GM18520 (cell line): ENCODE measurements at regions not wholly inside any gene's neighbourhood (a gene's known extent, or its start where the extent isn't known, plus 50 kb on each side); places are given as distances from the start of the nearest gene placed in this dataset.
A peak's percentile ranks its signal among the peaks of the same experiment; 100 is the strongest.
"Not testable (repeated sequence)": the region's sequence is repeated elsewhere in the genome, so short reads cannot be mapped to it uniquely, and the experiment has no call there.

ENCODE experiments used
- ATAC-seq: cut with Tn5 transposase; IDR thresholded peaks from one replicate; pipeline ENCODE4 v1.9.1; 2021; ENCODE audit not compliant: unreplicated experiment

DNA sequence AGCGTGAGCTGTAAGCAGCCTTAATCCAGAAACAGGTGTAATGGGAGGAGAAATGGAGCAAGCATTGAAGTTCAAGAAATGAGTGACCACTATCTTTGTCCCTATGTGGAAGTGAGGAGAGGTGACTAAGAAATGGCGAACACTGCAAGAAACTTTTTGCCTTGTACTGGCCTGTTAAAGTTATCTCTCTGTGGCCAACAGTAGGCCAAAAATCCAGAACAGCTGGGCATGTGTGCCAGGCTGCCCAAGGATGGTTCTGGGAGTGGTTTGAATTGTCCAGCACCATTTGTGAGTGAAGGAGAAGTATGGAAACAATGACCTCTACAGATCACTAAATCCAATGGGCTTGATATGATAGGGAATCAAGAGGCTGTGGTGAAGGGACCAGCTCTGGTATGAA lies 83.3 kb upstream of the FRMD6 start:
- ATAC-seq, result no peak

DNA sequence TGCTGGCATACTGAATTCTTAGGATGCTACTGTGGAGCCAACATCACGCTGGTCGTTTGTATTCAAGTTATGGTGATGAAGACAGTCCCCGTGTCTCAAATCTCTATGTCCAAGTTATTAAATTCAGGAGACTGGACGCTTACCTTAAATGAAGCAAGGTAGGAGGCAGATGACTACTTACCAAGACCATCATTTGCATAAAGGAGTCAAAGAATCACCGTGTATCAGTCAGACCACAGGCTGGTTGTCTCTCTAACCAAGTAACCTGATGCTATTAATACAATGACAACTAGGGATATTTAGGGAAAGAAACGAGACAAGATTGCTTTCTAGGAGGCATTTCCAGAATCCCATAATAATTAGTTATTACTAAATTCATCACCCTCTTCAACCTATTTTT lies 78.1 kb upstream of the FRMD6 start:
- ATAC-seq, result no peak

DNA sequence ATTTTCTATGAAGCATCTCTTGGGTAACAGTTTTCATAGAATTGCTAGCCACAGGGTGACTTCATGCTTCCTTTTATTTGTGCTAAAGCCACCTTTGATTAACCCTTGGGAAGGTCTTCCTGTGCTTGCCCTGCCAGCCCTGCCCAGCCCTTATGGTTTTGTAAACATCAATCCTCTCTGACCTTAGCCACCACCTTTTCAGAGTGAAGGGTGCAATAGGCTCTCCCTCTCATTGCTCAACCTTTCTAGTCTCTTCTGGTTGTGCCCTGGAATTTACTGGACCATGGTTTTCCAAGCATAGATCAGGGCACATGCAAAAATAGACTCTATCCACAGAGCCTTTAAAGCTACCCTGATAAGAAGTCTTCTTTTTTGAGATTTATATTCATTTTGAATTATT lies 77.7 kb upstream of the FRMD6 start:
- no peak for ATAC-seq

DNA sequence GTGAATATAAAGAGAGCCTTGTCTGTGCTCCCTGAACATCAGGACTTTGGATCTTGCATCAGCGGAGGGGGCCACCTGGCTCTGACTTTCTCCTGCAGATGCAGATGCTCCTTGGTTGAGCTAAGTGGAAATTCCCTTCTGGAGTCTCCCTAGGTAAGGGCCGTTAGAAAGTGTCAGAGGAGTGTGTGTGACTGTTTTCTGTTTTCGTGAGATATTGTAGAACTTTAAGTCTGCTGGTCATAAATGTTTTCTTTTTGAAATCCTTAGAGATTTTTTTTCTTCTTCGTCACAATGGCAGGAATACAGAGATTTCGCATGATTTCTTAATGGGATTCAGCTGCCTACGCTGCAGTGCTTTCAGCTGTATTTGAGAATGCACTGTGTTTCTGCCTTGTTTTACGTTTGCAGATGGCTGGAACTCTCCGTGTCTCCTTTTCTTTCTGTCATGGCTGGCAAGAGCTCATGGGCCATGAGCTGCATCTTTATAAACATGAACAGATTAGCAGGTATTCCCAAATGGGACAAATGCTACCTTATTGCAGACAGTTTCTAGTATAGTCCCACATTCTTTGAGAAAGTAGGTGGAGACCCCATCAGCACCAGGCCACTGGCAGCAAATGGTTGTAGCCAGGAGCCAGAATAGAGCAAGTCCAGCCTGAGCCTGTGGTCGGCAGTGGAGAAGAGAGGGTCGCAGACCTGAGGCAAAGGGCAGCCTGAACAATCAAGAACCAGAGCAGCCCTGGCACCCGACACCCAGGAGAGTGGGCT lies 76.2 kb upstream of the FRMD6 start:
- ATAC-seq, result no peak

DNA sequence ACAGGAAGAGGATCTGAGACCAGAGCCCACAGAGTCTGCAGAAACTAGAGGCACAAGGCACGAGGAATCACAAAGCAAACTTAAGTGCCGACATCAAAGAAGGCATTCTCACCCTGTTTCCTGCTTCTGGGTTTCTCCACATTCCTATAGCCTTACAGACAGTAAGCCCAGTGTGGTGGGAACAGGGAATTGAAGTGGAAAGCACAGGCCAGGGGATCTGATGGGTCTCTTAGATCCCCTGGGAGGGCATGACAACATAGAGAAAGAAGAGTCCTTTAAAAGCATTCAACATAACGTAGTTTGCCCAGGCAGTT lies 75.6 kb upstream of the FRMD6 start:
- no peak for ATAC-seq

DNA sequence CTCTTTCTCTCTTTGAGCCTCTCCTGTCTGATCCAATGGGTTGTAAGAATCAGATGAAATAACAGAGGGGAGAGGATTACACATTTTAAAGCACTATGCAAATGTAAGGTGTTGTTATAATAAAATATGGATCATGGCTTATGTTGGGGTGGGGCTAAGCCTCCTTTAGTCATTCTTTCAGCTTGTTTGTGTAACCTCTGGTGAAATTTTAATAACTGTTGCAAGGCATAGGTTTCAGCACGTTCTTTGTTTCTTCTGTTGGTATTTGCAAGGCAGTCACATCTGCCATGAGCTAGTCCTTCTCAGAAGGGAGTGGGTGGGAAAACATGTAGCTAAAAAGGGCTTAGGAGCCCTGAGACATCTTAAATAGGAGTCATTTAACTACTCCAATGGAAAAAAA lies 74.8 kb upstream of the FRMD6 start:
- ATAC-seq, result no peak

DNA sequence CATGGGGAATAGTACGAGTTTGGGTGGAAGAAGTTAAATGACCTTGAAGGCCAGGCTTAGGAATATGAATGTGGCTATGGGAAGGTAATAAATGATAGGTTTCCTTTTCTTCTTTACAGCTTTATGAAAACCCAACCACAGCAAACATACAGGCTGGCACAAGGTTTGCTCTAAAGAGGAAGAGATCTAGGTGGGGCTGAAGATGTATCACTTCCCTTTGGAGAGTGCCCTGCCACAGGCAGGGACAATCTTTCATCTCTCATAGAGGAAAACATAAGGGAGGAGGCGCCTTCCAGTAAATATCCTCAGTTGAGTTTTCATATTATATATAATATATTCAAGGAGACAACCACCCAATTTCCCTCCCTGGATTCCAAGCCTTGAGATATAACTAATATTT lies 72.9 kb upstream of the FRMD6 start:
- ATAC-seq, result no peak

DNA sequence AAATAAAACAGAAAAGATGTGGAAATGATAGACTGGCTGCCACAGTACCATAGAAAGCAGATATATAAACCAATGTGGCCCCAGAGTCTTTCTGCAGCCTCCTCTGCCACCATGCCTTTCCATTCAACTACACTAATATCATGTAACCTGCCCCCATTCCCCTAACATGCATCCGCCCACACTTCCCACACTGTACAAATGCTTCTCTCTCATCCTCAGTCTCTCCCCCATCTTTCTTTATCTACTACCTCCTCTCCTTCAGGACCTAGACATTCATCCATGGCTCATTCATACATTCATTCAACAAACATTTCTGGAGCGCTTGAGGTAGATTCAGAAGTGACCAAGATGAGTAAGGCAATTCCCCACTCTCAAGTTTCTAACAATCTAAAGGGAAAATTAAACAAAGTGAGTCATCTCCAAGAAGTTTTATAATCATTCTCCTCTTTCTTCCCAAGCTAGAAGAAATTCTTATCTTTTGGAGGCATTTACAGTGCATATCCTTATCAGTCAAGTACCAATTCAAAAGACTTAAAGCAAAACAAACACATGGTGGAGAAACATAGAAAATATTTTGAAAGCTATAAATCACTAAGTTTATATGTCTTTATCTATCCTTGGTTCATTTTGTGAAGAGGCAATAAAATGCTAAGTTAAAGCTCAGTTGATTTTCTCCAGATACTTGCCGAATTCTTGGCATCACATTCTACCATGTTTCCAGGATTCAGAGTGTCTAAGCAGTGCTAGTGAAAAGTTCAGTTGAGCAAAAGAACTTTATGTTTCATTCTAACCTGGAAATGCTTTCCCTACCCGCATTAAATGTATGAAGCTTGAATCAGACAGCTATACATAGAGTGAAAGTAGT lies 70.5 kb upstream of the FRMD6 start:
- no peak for ATAC-seq

DNA sequence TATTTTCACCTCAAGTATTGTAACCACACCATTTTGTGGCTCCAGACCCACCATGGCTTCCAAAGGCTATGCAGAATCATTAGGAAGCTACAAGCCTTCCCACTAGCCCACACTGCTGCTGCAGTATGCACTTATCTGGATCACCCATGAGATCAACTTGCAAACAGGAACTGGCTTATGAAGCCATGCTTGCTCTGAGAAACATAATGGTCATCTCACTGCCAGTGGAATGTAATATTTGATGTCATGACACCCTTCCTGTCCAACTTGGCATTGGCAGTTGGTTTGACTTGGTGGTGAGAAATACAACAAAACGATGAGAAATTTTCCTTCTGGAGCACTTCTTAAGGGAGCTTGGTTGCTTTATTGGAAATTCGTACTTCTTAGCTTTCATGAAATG lies 69.3 kb upstream of the FRMD6 start:
- no peak for ATAC-seq

DNA sequence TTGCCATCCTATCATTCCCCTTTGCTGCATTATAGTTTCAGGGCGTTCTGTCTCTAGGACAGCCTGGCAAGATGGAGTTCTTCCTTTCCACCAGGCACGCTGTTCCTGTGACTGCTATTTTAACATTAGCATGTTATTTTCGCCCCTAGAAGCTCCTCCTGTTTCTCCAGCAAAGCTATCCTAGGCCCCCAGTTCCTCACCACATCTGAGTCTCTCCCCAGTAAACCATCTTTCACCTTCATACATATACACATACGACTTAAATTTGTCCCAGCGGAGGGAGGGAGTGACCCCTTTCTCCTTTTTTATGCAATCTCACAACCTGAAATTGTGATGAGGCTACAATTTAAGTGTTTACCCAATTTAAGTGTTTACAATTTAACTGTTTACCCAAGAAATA lies 66.7 kb upstream of the FRMD6 start:
- ATAC-seq, result no peak

DNA sequence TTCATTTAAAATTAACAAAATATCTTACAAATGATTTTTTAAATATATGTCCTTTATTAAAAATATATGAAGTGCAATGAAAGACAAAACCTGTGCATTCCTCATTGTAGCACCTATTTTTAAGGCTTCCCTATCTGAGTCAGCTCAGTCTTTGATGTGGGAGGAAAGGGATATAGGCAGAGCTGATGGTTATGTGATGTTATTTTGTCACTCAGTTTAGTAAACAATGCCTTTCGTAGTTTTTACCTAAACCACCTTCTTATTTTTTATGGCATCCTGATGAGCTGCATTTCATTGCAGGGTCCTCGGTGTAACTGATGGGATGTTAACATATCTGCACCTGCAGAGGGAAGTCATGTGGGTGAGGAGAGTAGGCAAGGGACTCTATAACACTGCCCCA lies 58.9 kb upstream of the FRMD6 start:
- ATAC-seq, result no peak

DNA sequence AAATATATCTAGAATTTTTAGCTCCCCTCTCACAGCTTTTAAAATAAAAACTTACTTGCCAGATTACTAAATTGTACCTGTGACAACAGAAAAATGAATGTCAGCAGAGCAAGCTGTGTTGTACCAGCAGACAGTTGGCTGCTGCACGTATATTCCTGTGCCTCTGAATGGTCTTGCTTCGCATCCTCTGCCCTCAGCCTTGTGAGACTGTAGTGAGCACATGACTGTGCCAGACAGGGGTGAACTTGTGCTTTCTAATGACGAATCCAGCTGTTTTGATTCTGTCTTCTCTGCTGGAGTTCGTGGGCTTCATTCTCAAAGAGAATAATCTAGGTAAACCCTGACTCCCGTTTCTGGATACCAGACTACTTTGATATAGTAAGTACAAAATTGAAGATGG lies 58.3 kb upstream of the FRMD6 start:
- no peak for ATAC-seq

DNA sequence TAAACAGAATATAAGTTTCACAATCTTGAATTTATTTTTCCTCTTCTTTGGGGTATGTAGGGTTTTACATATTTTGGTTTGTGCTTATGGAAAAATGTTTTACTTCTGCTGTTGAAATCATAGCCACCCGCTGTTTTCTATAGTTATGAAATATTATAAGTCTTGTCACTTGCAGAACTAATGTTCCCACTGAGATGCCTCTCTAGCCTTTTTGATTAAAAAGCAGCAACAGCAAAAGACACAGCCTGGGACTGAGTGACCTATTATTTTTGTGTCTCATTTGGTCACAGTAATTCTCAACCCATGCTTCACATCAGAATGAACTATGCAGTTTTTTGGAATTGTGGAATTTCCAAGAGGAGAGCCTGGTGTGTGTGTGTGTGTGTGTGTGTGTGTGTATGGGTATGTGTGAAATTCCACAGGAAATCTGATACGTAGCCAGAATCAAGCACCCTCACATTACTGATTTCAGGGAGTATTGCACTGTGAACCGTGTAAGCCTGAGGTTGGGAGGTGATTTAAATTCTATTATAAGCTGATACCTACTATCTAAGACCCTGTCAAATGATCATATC lies 55.7 kb upstream of the FRMD6 start:
- no peak for ATAC-seq

DNA sequence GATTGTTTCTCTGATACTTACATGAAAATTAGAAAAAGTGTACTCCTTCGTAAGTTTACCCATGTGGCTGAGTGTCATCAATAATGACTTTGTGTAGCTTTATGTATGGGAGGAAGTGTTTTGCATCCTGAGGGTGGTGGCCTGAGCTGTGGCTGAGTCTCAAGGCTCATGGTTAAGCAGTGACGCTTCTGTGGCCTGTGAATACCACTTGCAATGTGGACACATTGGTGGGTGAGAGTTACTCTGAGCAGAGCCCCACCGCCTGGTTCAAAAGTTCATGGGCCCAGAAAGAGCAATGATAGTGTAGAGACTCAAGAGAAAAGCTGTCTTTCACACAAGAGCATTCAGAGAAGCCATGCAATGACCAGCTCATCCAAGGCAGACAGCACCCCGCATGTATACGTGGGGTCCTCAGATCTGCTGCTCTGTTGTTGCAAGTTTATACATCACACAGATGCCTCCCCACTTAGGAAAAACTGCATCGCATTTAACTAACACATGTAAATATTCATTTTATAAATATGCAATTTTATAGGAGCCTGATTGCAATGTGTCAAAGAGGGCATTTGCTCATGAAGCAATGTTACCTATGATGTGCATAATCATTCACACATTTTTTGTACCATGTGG lies 55.1 kb upstream of the FRMD6 start:
- ATAC-seq, result peak; percentile 65

DNA sequence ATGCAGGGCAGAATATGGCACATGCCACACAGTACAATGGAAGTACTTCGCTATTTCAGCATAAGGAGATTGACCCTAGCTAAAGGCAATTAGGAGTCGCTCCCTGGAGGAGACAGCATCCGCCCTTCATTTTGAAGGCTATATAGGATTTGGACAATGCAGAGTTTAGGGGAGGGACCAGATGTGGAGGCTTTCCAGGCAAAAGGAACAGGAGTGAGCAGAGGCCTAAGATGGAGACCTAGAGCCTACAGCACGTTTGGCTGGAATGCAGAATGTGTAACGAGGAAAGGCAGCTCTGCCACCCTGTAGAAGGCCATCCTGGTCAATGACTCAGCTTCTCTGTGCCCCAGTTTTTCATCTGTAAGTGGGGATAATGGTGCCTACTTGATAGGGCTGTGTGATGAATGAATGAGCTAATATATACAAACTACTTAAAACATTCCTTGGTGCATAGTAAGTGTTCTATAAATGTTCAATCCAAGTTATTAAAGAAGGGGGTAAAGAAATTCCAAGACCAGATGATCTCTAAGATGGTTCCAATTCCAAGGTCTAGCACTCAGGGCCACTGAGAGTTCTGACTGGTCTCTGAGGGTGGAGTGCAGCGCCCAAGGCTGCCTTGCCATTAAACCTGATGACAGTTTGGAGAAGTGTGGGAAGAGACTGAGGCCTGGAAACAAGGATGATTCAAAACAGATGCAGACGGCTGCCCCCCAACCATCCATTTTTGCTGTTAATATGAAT lies 54.3 kb upstream of the FRMD6 start:
- no peak for ATAC-seq

DNA sequence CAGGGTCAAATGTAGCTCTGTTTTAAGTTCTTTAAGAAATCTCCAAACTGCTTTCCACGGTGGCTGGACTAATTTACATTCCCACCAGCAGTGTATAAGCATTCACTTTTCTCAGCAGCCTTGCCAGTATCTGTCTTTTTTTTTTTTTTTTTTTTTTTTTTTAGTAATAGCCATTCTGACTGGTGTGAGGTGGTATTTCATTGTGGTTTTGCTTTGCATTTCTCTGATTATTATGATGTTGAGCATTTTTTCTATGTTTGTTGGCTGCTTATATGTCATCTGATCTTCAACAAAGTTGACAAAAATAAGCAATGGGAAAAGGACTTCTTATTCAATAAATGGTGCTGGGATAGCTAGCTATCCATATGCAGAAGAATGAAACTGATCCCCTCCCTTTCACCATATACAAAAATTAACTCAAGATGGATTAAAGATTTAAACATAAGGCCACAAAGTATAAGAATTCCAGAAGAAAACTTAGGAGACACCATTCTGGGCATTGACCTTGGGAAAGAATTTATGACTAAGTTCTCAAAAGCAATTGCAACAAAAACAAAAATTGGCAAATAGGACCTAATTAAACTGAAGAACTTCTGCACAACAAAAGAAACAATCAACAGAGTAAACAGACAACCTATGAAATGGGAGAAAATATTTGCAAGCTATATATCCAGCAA lies 52.6 kb upstream of the FRMD6 start:
- not testable (repeated sequence) for ATAC-seq

DNA sequence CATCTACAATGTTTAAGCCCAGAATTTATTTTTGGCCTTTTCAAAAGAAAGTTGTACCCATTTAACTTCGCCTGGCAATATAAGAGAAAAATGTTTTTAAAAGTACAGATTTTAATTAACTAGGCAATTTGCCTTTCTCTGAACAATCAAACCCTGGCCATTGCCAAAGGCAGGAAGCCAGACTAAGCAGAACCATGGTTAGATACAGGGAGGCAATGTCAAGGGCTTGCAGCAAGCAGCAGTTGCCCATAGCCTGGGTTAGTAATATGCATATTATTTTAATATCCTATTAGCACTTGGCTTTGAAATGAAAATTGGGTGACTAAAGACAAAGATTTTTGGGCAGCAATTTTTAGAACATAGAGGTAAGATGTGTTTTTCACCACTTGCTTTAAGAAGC lies 51.1 kb upstream of the FRMD6 start:
- no peak for ATAC-seq
